ENCODE measurements at regions not wholly inside any gene's neighbourhood (a gene's known extent, or its start where the extent isn't known, plus 50 kb on each side); places are given as distances from the start of the nearest gene placed in this dataset.
"Not testable (repeated sequence)": the region's sequence is repeated elsewhere in the genome, so short reads cannot be mapped to it uniquely, and the experiment has no call there.

DNA sequence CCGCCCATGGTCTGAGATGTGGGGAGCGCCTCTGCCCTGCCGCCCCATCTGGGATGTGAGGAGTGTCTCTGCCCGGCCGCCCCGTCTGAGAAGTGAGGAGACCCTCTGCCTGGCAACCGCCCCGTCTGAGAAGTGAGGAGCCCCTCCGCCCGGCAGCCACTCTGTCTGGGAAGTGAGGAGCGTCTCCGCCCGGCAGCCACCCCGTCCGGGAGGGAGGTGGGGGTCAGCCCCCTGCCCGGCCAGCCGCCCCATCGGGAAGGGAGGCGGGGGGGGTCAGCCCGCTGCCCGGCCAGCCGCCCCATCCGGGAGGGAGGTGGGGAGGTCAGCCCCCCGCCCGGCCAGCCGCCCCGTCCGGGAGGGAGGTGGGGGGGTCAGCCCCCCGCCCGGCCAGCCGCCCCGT, 105.5 kb downstream of the CDRT15L2 start:
- TF ChIP-seq, protein P1, sequence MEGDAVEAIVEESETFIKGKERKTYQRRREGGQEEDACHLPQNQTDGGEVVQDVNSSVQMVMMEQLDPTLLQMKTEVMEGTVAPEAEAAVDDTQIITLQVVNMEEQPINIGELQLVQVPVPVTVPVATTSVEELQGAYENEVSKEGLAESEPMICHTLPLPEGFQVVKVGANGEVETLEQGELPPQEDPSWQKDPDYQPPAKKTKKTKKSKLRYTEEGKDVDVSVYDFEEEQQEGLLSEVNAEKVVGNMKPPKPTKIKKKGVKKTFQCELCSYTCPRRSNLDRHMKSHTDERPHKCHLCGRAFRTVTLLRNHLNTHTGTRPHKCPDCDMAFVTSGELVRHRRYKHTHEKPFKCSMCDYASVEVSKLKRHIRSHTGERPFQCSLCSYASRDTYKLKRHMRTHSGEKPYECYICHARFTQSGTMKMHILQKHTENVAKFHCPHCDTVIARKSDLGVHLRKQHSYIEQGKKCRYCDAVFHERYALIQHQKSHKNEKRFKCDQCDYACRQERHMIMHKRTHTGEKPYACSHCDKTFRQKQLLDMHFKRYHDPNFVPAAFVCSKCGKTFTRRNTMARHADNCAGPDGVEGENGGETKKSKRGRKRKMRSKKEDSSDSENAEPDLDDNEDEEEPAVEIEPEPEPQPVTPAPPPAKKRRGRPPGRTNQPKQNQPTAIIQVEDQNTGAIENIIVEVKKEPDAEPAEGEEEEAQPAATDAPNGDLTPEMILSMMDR (IDR thresholded peaks at IDR 0.05), result not testable (repeated sequence)
- TF ChIP-seq POLR2AphosphoS5 (IDR thresholded peaks at IDR 0.05), result not testable (repeated sequence)
